Neuronal stem cell (in vitro differentiated cells): ENCODE measurements at regions not wholly inside any gene's neighbourhood (a gene's known extent, or its start where the extent isn't known, plus 50 kb on each side); places are given as distances from the start of the nearest gene placed in this dataset.

ENCODE experiments used
- DNase-seq: peaks from one replicate; pipeline ENCODE4 v3.0.0-alpha.2; 2013; ENCODE audit warnings: low spot score
- H2AFZ ChIP-seq: one replicate; pipeline ENCODE4 v1.6.1; 2013; ENCODE audit warnings: mild to moderate bottlenecking, low read length, inconsistent platforms
- H2AK5ac ChIP-seq: 2 replicates; pipeline ENCODE4 v1.6.1; 2013; ENCODE audit warnings: low read depth, mild to moderate bottlenecking, inconsistent platforms, low read length, moderate library complexity, mixed read lengths
- H2BK120ac ChIP-seq: 2 replicates; pipeline ENCODE4 v1.6.1; 2013; ENCODE audit warnings: low read depth, mild to moderate bottlenecking, inconsistent platforms, low read length, moderate library complexity, mixed read lengths
- H2BK12ac ChIP-seq: one replicate; pipeline ENCODE4 v1.6.1; 2013; ENCODE audit warnings: low read length, inconsistent platforms
- H2BK15ac ChIP-seq: 2 replicates; pipeline ENCODE4 v1.6.1; 2013; ENCODE audit warnings: mild to moderate bottlenecking, low read length, inconsistent platforms, mixed read lengths
- H2BK5ac ChIP-seq: one replicate; pipeline ENCODE4 v1.6.1; 2013; ENCODE audit warnings: inconsistent platforms, mild to moderate bottlenecking, low read length, moderate library complexity
- H3K14ac ChIP-seq: one replicate; pipeline ENCODE4 v1.6.1; 2013; ENCODE audit warnings: low read length, inconsistent platforms
- H3K18ac ChIP-seq: 2 replicates; pipeline ENCODE4 v1.6.1; 2013; ENCODE audit warnings: low read length, inconsistent platforms
- H3K23ac ChIP-seq: 2 replicates; pipeline ENCODE4 v1.6.1; 2013; ENCODE audit warnings: low read depth, mild to moderate bottlenecking, mixed read lengths, low read length, inconsistent platforms; ENCODE audit not compliant: poor library complexity
- H3K27ac ChIP-seq: replicated peaks from 3 replicates; pipeline ENCODE4 v1.5.1; 2013; ENCODE audit warnings: low read length, inconsistent platforms
- H3K27me3 ChIP-seq, 3 experiments: 2 replicates each; pipeline ENCODE4 v1.6.1; 2013; ENCODE audit warnings: low read length in 3 of 3, mild to moderate bottlenecking in 2 of 3, inconsistent platforms in 1 of 3, low read depth in 1 of 3, mixed read lengths in 1 of 3, moderate library complexity in 1 of 3; ENCODE audit not compliant: control insufficient read depth in 3 of 3, insufficient read depth in 3 of 3
- H3K36me3 ChIP-seq, 2 donors: replicated peaks in 1 of 2; 2 replicates each; pipeline ENCODE4 v1.6.1; 2013; ENCODE audit warnings: low read length in 2 of 2; ENCODE audit not compliant: control insufficient read depth in 2 of 2, insufficient read depth in 2 of 2
- H3K4ac ChIP-seq: 2 replicates; pipeline ENCODE4 v1.6.1; 2013; ENCODE audit warnings: inconsistent platforms, mild to moderate bottlenecking, low read length, moderate library complexity
- H3K4me1 ChIP-seq, 2 donors: 1 replicate in 1 of 2; 2 replicates in 1 of 2; pipeline ENCODE4 v1.6.1; 2013; ENCODE audit warnings: low read length in 2 of 2, low read depth in 1 of 2; ENCODE audit not compliant: control insufficient read depth in 2 of 2, insufficient read depth in 1 of 2
- H3K4me2 ChIP-seq: one replicate; pipeline ENCODE4 v1.6.1; 2013; ENCODE audit warnings: mild to moderate bottlenecking, low read length, inconsistent platforms; ENCODE audit not compliant: insufficient read depth, poor library complexity, severe bottlenecking
- H3K4me3 ChIP-seq, 2 donors: 2 replicates each; pipeline ENCODE4 v1.5.1; 2013; ENCODE audit warnings: low read length in 2 of 2, mild to moderate bottlenecking in 2 of 2, inconsistent platforms in 1 of 2, moderate library complexity in 1 of 2
- H3K79me1 ChIP-seq: one replicate; pipeline ENCODE4 v1.6.1; 2013; ENCODE audit warnings: low read depth, mild to moderate bottlenecking, inconsistent platforms, low read length, moderate library complexity
- H3K9ac ChIP-seq: one replicate; pipeline ENCODE4 v1.6.1; 2013; ENCODE audit warnings: mild to moderate bottlenecking, low read depth, low read length, inconsistent platforms; ENCODE audit not compliant: poor library complexity
- H3K9me3 ChIP-seq, 2 donors: replicated peaks in 1 of 2; 2 replicates each; pipeline versions ENCODE3 to v1.6.1; 2013; ENCODE audit warnings: low read length in 2 of 2, mild to moderate bottlenecking in 2 of 2, inconsistent platforms in 1 of 2, low read depth in 1 of 2, mixed read lengths in 1 of 2, moderate library complexity in 1 of 2; ENCODE audit not compliant: control insufficient read depth in 2 of 2, insufficient read depth in 1 of 2
- H4K8ac ChIP-seq: one replicate; pipeline ENCODE4 v1.6.1; 2013; ENCODE audit warnings: low read depth, mild to moderate bottlenecking, inconsistent platforms, low read length, moderate library complexity
- H4K91ac ChIP-seq: one replicate; pipeline ENCODE4 v1.6.1; 2013; ENCODE audit warnings: low read length, low read depth, mild to moderate bottlenecking, inconsistent platforms; ENCODE audit not compliant: poor library complexity
- WGBS, 2 donors: extraction: QIAGEN DNeasy Blood & Tissue Kit; methylation state at CpG; one replicate each; pipeline ENCODE4 v1.1.7; 2013; ENCODE audit warnings: missing lambda C conversion rate in 2 of 2, mixed read lengths in 1 of 2; ENCODE audit not compliant: insufficient read length in 2 of 2, insufficient replicate concordance in 1 of 2; ENCODE audit errors: extremely low coverage in 2 of 2; 5-methylcytosine and 5-hydroxymethylcytosine counted together

- H4K91ac ChIP-seq, result no peak overlapping the region
These were observed 55.9 kb upstream of the SEC16B start for GRCh38 chr1:178025613-178026356.

GRCh38 chr1:178028841-178029481 lies 59.1 kb upstream of the SEC16B start:
- Histone ChIP-seq H4K8ac (no peak overlapping the region), H3K79me1 (no peaks in the 10 kb centered on the region), H3K4me3 (no peak overlapping the region), H3K4me2 (no peak overlapping the region), H3K23ac (no peak overlapping the region), H2AK5ac (no peak overlapping the region), H3K4ac (no peak overlapping the region), H2BK15ac (no peak overlapping the region), H3K18ac (no peak overlapping the region), H4K91ac (no peak overlapping the region), H3K9me3 (no peaks in the 10 kb centered on the region), H3K36me3 (no peaks in the 10 kb centered on the region), H3K14ac (no peak overlapping the region), H2AFZ (no peak overlapping the region), H3K27ac (no peak overlapping the region), H3K9ac (no peak overlapping the region), H3K27me3 (peaks cover 0 to 4% (median 0%) of the 10 kb centered on the region in 3 experiments), H2BK5ac (no peak overlapping the region), H2BK12ac (no peak overlapping the region), H2BK120ac (no peak overlapping the region), H3K4me1 (no peaks in the 10 kb centered on the region)
- no peak for DNase-seq
- WGBS, 2 donors, result no CpG with 5 or more reads among the region's 7 CpGs

More at GRCh38 chr1:178025613-178026356, 55.9 kb upstream of the SEC16B start:
- Histone ChIP-seq H2AFZ (no peak overlapping the region), H3K79me1 (no peaks in the 10 kb centered on the region), H3K4me3 (no peak overlapping the region), H3K14ac (no peak overlapping the region), H2AK5ac (no peak overlapping the region), H2BK15ac (peak overlapping the region; percentile 44), H2BK12ac (peak overlapping the region; percentile 65), H3K9ac (no peak overlapping the region), H2BK120ac (no peak overlapping the region), H2BK5ac (no peak overlapping the region), H3K23ac (peak overlapping the region; percentile 68), H3K18ac (peak overlapping the region; percentile 12), H4K8ac (no peak overlapping the region), H3K27me3 (peaks cover 0 to 14% (median 0%) of the 10 kb centered on the region in 3 experiments), H3K4me2 (no peak overlapping the region), H3K36me3 (no peaks in the 10 kb centered on the region), H3K9me3 (no peaks in the 10 kb centered on the region), H3K4ac (no peak overlapping the region), H3K27ac (no peak overlapping the region), H3K4me1 (no peaks in the 10 kb centered on the region)
- no CpG with 5 or more reads among the region's 9 CpGs for WGBS, 2 donors
- no peak for DNase-seq

GRCh38 chr1:178030467-178030866 lies 60.6 kb upstream of the SEC16B start:
- no peak overlapping the region for H2BK12ac ChIP-seq

GRCh38 chr1:178031856-178032320 lies 62.0 kb upstream of the RASAL2 start:
- H3K36me3 ChIP-seq, result no peaks in the 10 kb centered on the region
- no peaks in the 10 kb centered on the region for H3K79me1 ChIP-seq
- H3K27ac ChIP-seq, result no peak overlapping the region

More at GRCh38 chr1:178030467-178030866, 60.6 kb upstream of the SEC16B start:
- Histone ChIP-seq H2AK5ac (no peak overlapping the region), H3K4me3 (no peak overlapping the region), H2BK15ac (no peak overlapping the region), H3K4me2 (no peak overlapping the region), H3K36me3 (no peaks in the 10 kb centered on the region), H3K27ac (no peak overlapping the region), H3K18ac (no peak overlapping the region), H3K9ac (no peak overlapping the region), H3K4me1 (no peaks in the 10 kb centered on the region), H2BK5ac (no peak overlapping the region), H3K23ac (no peak overlapping the region), H3K4ac (no peak overlapping the region), H2BK120ac (no peak overlapping the region), H3K27me3 (peaks cover 0 to 4% (median 0%) of the 10 kb centered on the region in 3 experiments), H3K79me1 (no peaks in the 10 kb centered on the region), H2AFZ (no peak overlapping the region), H3K14ac (no peak overlapping the region), H4K91ac (no peak overlapping the region), H3K9me3 (no peaks in the 10 kb centered on the region), H4K8ac (no peak overlapping the region)
- no CpG with 5 or more reads among the region's 3 CpGs for WGBS, 2 donors
- no peak for DNase-seq

More at GRCh38 chr1:178031856-178032320, 62.0 kb upstream of the RASAL2 start:
- Histone ChIP-seq H3K23ac (no peak overlapping the region), H3K27me3 (no peaks in the 10 kb centered on the region), H2BK12ac (no peak overlapping the region), H3K4me2 (no peak overlapping the region), H3K9ac (no peak overlapping the region), H2BK120ac (no peak overlapping the region), H3K18ac (no peak overlapping the region), H2BK5ac (no peak overlapping the region), H4K8ac (no peak overlapping the region), H3K4ac (no peak overlapping the region), H3K14ac (no peak overlapping the region), H4K91ac (no peak overlapping the region), H3K4me3 (no peak overlapping the region), H2AK5ac (no peak overlapping the region), H2BK15ac (no peak overlapping the region), H3K9me3 (peaks cover 0 to 2% of the 10 kb centered on the region in 2 donors), H2AFZ (peak overlapping the region; percentile 13), H3K4me1 (no peaks in the 10 kb centered on the region)
- peak; percentile 80 for DNase-seq
